NCI-H1092 treated with DMSO at 0.1 percent for 48 hours (cell line): ENCODE measurements at regions not wholly inside any gene's neighbourhood (a gene's known extent, or its start where the extent isn't known, plus 50 kb on each side); places are given as distances from the start of the nearest gene placed in this dataset.
"Not testable (repeated sequence)": the region's sequence is repeated elsewhere in the genome, so short reads cannot be mapped to it uniquely, and the experiment has no call there.

Experiments
- DNase-seq: peaks from one replicate; lab custom pipeline; 2025; lab: John Stamatoyannopoulos, UW

DNA sequence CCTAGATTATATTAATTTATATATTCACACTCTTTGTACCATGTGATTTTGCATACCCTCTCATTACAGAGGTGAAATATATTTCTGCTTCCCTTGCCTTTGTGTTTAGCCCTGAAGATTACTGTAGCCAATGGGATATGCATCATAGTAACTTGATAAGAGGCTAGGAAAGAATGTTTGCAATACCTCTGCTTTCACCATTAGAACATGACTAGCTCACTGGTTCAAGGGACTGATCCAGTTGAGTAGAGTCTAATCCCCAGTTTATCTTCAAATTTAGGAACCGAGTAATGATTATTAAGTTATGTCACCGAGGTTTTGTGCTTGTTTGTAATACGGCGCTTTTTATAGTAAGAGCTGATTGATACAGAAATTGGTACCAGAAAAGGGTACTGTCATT, 552.6 kb upstream of the GJE1 start:
- DNase-seq: no peak

DNA sequence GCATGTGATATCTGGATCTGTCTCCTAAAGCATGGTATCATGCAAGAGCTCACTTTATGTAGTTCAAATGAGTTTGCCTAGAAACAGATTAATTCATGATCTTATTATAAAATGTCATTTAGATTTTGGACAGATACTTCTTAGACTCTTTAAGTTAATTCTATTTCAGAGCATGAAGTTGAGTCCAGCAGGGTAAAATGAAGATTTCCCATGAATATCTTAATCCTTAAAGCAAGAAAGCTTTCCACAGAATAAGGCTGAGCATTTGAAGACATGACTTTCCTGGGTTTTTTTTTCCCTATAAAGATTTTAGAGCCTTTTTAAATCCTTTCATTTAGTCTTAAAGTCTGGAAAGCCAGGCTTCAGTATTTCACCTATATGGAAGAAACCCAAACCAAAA, 556.0 kb upstream of the GJE1 start:
- no peak for DNase-seq

DNA sequence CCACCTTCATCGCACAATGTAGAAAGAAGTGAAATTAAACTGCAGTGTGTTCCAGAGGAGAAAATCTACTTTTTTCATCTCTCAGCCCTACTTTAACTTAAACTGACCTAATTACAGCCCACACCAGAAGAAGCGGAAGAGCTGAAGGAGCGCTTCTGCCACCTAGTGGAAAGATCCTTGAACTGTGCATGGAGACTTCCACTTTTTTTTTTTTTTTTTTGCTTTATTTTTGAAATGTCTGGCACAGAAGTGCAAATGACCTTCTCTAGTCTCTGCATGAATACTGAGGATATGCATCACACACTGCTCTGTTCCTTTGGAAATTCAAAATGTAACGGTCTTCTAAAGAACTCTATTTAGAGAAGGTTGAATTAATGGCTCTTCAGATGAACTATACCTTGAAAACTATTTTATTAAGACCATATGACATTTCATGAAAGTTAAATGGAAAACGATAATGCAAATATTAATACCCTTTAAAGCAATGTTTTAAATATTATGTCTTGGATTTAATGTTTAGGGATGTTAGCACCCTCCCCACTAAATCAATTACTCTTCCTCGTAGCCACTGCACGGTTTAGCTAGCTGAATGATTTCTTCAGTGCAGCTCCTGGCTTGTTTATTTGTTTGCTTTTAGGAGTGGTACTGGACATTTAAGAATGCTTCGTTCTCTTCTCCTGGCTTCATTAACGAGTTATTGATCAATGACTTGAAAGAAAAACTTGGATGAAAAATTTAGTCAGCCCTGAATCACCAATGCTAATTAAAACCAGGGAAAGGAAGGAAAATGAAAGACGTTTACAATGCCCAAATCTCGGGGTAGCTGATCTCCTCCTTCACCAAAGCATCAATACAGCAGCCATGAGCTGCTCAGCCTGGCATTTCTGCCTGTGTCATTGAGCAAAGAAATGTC, 569.6 kb upstream of the GJE1 start:
- DNase-seq: peak; percentile 81

DNA sequence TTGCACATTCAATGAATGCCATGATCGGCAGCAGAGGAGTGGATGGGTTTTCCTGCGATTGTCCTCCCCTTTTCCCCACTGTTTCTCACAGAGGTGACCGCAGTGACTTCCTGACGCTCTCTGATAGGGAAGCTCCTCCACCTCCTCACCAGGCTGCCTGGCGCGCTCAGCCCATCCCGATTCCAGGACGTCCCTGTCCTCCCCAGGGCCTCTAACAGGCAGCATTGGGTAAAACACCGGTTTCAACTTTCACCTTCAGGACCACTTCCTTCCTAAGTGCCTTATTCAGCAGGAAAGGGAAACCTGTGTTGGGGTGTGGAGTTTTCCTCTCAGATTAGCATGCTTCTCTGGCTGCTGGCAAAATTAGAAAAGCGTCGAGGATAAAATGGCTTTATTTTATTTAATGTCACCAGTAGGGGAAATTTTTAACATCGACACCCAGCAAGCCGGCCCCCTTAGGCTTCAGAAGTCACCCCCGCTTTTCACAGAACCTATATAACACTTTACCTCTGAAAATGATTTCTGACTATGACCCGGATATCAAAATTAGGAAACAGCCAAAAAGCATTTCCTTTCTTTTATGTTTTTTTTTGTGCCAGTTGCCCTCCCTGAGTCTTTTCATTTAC, 570.4 kb upstream of the GJE1 start:
- DNase-seq: peak; percentile 71

DNA sequence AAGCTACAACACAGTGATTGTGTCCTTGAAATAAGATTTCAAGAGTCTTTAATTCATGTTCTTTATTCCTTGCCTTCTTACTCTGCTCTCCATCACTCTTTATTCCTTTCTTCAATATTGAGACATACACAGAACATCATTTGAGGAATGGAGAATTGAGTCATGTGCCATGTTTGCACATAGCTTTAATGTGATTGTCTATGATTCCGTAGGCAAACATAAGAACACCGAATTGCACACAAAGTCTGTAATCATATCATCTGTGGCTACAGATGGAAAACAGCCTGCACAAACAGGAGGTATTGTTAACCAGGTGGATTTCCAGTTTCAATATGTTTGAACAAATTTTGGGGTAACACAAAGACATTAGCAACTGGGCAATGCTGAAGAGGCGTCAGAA, 571.6 kb upstream of the GJE1 start:
- peak; percentile 86 for DNase-seq

DNA sequence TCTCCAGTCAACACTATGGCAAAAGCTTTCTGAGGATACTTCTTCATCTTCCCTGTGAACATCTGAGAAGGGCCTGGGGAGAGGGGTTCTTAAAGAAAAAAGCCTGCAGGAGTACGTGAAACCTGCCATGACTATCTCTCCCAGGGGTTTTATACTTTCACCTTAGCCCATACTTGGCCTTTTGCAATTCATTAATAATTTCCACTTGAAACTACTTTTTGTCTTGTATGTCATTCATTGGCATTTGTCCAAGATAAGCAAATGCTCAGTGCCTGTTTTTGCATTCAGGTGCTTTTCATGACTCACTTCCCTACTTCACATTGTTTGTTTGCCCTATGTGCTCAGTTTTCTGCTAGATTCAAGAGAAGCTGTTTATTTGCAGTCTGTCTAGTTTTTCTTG, 580.3 kb upstream of the GJE1 start:
- peak; percentile 94 for DNase-seq

DNA sequence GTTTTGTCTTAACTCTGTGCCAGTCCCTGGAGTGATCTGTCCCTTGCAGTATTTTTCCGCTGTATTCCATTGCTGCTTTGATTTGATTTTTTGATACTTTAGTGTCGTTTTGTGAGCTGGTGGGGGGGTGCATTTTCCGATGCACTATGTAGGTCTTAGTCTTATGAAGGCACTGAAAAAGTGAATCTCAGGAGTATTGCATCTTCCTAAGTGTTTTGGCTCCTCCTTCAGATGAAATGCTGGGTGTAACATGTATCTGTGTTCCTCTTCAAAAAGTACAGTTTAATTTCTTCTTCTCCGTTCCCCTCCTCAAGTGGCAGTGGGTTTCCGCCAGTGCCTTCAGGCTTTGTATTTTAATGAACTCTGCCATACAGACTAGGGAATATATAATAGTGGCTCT, 580.7 kb upstream of the GJE1 start:
- DNase-seq: peak; percentile 67

DNA sequence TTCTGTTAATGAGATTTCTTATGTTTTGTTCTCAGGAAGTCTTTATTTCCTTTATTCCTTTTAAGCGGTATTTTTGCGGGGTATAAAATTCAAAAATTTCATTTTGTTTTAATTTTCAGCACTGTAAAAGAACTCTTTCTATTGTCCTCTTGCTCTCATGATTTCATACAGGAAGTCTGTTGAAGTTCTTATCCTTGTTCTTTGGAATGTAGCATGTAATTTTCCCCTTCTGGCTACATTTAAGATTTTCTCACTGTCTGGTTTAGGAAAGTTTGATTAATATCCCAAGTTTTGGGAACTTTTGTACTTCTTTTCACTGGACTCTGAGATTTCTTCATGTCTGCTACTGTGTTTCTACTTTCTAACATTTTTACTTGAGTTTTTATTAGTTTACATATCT, 581.4 kb upstream of the GJE1 start:
- no peak for DNase-seq

DNA sequence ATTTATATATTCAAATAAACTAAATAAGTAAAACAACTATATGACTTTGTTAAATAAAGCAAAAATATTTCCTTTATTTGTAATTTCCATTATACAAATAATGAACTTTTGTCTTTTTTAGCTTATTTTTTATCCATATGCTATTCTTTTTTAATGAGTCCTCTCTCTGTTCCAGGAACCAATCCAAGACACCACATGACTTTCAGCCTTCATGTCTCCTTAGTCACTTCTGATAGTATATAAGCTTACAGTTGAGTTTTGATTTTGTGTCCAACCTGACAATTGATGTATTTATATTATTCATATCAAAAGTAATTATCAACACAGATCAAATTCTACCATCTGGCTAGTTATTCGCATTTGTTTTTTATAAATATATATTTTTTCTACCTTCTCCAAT, 582.3 kb upstream of the GJE1 start:
- DNase-seq: no peak

DNA sequence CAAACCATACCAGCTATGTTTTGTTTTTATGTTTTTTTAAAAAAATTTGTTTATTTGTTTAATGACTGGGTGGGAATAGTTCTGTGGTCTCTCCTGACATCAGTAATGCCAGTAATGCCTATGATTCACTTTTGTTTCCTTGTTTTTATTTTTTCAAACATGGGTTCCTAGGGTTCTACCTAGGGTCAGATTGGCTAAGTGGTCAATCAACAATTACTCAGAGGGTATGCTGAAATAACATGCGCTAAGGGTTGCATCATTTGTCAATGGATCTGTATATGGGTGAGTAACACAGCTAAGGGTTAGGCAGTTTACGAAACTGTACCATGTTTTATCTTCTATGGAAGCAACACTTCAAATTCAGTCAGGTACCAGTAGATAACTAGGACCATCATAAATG, 583.8 kb upstream of the GJE1 start:
- DNase-seq: no peak

DNA sequence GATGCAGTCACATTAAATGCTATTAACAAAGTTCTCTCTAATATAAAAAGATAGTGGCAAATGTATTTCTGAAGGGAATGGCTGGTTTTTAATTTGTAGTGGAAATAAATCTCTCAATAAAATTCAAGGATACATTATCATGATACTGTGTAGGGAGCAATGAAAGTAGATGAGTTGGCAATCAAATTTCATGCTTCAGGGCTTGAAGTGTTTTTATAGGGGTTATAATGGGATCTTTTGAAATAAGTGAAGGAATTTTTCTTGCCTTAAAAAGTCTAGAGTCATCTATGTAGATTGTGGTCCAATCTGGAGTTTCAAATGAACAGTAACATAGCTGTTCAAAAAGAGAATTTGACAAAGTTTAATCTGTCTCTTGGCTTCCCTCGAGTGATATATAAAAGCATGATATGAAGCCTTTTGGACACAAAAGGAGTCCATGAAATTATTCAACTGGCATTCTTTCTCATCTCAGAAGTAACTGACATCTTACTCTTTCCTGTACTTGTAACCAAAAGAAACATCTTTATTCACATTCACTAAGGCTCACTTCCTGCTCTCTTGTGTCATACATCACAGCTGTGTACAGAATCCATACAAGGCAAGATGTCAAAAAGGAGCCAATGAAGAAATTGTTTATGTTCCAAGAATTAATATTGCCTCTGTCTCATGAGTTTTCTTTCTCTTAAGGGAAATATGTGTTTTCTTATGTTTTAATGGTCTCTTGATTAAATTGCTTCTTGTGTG, 591.0 kb upstream of the GJE1 start:
- DNase-seq: no peak

DNA sequence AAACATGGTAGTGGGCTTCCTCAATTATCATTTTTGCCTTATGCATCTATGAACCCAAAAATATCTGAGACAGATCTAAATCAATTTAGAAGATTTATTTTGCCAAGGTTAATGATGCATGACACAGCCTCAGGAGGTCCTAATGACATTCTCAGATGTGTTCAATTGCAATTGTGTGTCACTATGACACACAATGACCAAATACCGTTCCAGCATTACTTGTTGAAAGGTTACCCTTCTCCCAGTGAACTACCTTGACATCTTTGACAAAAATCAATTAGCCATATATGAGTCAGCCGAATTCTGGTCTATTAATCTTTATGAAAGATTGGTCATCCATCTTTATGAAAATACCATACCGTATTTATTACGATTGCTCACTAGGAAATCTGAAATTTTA, 592.5 kb upstream of the GJE1 start:
- no peak for DNase-seq

DNA sequence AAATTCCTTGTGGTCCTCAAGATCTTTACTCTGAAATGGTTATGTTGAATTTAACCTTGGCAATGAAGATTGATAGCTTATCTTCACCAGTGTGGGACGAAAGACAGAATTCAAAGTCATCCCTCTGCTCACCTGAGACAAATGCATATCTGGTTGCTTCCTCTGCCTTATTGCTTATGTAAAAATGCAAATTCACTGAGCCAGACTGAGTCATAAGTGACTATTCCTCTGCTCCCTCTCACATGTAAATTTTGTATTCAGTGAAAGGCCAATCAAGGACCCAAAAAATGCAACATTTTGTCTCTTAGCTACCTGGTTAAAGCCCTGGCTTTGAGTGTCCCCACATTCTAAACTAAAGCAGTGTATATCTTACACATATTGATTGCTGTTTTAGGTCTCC, 593.1 kb upstream of the GJE1 start:
- no peak for DNase-seq

DNA sequence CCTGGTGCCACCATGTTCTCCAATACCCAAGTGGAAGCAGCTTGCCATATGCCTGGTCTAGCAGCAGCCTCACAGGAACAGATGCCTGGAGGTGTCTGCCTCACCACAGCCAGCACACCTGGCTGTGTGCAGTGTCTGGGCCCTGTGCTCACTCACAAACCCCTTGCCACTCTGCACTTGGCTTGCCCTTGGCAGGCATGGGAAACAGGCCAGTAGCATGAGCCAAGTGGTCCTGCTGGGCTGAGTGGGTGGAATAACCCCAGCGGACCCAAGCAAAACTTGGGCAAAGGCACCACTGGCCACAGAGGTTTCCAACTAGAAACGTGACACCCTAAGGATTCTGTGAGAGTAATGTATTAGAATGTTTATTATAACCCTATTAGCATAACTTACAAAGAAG, 600.5 kb upstream of the GJE1 start:
- no peak for DNase-seq

DNA sequence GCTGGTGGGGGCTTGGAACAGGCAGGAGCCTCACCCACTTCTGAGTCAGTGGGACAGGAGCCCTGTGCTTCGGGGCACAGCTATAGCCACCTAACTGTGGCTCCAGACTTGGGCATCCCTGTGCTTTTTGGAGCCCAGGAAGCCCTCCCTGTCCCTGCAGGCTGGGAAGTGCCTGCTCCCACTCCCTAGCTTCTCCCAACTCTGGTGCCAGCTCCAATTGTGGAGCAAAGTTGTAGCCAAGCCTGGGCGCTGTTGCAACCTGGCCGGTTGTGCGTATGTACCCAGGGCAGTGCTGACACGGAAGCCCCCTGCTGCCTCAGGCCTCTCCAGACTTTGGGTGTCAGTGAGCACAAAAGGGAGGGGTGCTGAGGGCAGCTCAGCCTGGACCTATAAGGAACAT, 601.7 kb upstream of the GJE1 start:
- DNase-seq: no peak

DNA sequence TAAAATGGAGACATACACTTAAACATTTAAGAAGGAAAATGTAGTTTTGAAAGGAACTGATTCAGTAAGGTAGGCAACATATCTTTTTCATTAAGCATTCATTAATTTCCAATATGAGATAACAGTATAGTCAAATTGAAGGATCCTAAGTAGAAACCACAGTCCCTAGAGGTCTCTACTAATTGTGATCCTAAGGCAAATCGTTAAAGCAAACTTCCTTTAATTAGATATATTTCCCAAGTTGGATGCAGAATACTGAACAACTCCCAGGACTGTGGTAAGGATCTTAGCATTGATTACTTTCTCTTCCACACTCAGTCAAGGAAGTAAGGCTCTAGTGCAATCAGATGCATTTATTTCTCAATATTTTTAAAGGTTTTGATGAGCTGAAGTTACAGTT, 604.1 kb upstream of the GJE1 start:
- no peak for DNase-seq

DNA sequence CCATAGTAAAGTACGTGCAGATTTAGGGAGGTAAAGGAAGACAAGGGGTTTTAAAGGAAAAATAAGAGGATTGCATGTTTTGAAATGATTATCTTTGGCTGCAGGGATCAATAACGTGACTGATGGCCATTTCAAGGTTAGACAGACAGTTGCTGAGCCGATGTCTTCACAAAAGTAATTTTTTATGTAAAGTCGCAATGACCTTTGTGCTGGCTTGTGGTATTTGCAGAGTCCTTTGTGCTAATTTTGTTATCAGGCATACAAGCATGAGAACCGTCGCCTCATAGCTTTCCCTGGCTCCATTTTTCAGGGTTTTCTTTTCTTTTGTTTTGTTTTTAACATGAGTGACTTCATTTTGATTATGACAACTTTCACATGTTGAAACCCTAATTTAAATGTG, 605.7 kb upstream of the GJE1 start:
- DNase-seq: no peak

DNA sequence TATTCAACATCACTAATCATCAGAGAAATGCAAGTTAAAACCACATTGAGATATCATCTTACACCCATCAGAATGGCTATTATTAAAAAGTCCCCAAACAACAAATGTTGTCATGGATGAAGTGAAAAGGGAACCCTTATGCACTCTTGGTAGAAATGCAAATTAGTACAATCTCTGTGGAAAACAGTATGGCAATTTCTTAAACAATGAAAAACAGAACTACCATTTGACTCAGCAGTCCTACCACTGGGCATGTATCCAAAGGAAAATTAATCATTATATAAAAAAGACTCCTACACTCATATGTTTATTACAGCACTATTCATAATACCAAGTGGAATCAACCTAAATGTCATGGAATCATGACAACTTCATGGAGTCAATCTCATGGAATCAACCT, 611.3 kb upstream of the GJE1 start:
- DNase-seq: no peak

DNA sequence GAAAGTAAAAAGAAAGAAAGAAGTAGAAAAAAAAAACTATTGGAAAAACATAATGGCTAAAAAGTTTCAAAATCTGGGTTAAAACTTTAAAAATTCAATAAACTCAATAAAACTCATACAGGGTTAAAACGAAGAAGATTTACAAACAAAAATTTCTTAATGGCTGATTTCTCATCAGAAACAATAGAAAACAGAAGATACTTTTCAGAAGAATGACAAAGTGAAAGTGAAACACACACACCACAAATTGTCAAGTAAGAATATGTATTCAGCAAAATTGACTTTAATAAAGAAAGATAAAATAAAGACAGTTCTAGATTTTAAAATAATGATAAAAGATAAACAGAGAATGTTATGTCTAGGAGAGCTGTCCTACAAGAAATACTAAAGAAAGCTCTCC, 618.9 kb upstream of the GJE1 start:
- no peak for DNase-seq

DNA sequence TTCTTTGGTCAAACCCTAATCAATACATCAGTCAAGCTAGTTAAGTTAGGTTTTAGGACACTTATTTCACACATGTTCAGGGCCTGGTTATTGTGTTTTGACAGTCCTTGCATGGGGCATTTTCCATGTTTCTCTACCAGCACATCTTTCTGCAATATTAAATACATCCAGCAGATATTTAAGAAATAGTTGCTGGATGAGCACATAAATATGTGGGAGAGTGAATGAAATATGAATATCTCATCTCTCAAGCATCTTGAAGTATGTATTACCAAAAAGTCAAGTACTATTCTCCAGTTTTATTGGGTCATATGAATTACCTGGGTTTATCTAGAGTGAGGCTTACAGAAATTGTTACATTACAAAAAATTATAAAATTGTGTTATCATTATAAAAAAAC, 621.9 kb upstream of the GJE1 start:
- no peak for DNase-seq

DNA sequence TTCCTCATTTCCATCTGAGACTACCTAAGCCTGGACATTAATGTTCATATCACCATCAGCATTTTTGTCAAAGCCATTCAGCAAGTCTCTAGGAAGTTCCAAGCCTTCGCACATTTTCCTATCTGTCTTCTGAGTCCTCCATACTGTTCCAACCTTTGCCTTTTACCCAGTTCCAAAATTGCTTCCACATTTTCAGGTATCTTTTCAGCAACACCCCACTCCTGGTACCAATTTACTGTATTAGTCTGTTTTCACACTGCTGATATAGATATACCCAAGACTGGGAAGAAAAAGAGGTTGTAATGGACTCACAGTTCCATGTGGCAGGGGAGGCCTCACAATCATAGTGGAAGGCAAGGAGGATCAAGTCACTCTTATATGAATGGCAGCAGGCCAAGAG, 626.7 kb upstream of the GJE1 start:
- not testable (repeated sequence) for DNase-seq

DNA sequence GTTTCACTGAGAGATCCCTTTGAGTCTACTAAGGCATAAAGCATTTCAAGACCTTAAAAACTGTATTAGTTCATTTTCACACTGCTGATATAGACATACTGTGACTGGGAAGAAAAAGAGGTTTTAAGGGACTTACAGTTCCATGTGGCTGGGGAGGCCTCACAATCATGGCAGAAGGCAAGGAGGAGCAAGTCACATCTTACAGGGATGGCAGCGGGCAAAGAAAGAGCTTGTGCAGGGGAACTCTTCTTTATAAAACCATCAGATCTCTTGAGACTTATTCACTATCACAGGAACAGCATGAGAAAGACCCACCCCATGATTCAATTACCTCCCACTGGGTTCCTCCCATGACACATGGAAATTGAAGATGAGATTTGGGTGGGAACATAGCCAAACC, 628.4 kb upstream of the GJE1 start:
- not testable (repeated sequence) for DNase-seq

DNA sequence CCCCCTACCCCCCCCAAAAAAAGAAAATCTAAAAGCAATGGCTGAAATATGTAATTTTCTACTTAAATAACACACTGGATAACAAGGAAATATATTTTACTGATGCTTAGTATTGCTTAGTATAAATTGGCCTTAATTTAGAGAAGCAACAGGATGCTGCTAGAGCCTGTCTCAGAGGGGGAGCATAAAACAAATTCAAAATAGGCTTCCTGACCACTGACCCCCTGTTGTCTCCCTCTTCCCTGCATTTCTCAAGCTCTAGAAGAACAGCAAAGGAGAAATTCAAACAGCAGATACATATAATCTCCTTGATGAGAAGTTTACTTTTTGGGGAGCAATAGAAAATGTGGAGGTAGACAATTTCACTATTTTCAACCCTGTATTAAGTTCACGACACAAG, 631.1 kb upstream of the GJE1 start:
- DNase-seq: no peak
